ENCODE measurements at regions not wholly inside any gene's neighbourhood (a gene's known extent, or its start where the extent isn't known, plus 50 kb on each side); places are given as distances from the start of the nearest gene placed in this dataset.

DNA sequence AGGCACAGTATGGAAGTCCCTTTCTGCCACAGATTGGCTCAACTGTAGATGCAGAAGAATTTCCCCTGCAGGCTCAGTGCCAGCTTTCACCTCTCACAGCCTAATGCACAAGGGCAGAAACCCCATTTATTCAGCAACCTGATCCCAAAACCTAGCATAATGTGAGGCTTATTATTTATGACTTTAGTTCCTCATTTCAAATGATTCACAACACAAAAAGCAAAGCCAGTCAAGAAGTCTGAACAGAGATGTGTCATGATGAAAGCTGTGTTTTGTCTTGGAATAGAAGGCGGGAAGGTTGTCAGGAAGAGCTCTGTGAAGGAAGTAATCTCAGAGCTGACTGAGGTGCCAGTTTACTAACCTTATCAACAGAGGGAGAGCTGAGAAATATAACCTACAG is 369.7 kb downstream of the LRRC70 start:
- Mint-ChIP-seq H3K27me3 (ENCODE audit: low read depth) (no peaks in the 10 kb centered on the region), H3K4me1 (peaks cover 5% of the 10 kb centered on the region), H3K4me3 (no peak overlapping the region), H3K36me3 (no peaks in the 10 kb centered on the region), H3K9me3 (no peaks in the 10 kb centered on the region), H3K27ac (peak overlapping the region; percentile 3)
- no peak for DNase-seq (ENCODE audit: low spot score in 2 of 2, unreplicated experiment in 2 of 2)
- TF ChIP-seq, protein P1, sequence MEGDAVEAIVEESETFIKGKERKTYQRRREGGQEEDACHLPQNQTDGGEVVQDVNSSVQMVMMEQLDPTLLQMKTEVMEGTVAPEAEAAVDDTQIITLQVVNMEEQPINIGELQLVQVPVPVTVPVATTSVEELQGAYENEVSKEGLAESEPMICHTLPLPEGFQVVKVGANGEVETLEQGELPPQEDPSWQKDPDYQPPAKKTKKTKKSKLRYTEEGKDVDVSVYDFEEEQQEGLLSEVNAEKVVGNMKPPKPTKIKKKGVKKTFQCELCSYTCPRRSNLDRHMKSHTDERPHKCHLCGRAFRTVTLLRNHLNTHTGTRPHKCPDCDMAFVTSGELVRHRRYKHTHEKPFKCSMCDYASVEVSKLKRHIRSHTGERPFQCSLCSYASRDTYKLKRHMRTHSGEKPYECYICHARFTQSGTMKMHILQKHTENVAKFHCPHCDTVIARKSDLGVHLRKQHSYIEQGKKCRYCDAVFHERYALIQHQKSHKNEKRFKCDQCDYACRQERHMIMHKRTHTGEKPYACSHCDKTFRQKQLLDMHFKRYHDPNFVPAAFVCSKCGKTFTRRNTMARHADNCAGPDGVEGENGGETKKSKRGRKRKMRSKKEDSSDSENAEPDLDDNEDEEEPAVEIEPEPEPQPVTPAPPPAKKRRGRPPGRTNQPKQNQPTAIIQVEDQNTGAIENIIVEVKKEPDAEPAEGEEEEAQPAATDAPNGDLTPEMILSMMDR (IDR thresholded peaks at IDR 0.05; ENCODE audit: unreplicated experiment), result no peak

DNA sequence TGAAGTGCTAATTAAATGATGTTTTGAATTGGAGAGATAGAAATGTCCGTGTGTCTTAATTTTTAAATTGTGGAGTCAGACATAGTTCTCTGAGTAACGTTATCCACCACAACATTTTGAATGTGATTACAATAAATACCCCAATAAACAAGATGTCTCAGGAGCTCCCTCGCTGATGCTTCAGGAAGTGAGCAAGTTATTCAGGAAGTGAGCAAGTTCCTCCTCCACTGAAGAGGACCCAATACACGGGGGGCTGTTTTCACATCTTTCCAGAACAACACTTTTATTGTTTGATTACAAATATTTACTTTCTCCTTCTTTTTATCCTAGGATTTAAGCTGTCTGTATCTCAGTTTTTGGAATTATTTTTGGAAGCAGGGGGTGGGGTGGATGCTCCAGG is 363.8 kb downstream of the LRRC70 start:
- Mint-ChIP-seq H3K27me3 (ENCODE audit: low read depth) (no peaks in the 10 kb centered on the region), H3K9me3 (no peaks in the 10 kb centered on the region), H3K27ac (no peak overlapping the region), H3K4me3 (no peak overlapping the region), H3K4me1 (peaks cover 18% of the 10 kb centered on the region), H3K36me3 (no peaks in the 10 kb centered on the region)
- no peak for DNase-seq (ENCODE audit: low spot score in 2 of 2, unreplicated experiment in 2 of 2)
- TF ChIP-seq, protein P1 (IDR thresholded peaks at IDR 0.05; ENCODE audit: unreplicated experiment), result no peak

DNA sequence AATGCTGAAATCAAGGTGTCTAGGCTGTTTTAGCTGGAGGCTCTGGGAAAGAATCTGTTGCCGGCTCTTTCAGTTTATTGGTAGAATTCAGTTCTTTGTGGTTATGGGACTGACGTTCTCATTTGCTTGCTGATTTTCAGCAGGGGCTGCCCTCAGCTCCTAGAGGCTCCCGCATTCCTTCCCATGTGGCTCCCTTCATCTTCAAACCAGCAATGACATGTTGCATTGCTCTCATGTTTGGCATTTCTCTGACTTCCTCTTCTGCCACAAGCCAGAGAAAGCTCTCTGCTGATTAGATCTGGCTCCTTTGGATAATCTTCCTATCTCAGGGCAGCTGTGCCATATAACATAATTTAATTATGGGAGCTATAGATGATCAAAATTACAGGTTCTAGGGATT is 360.3 kb downstream of the LRRC70 start:
- Mint-ChIP-seq H3K4me3 (no peak overlapping the region), H3K27ac (peak overlapping the region; percentile 44), H3K4me1 (peaks cover 35% of the 10 kb centered on the region)

DNA sequence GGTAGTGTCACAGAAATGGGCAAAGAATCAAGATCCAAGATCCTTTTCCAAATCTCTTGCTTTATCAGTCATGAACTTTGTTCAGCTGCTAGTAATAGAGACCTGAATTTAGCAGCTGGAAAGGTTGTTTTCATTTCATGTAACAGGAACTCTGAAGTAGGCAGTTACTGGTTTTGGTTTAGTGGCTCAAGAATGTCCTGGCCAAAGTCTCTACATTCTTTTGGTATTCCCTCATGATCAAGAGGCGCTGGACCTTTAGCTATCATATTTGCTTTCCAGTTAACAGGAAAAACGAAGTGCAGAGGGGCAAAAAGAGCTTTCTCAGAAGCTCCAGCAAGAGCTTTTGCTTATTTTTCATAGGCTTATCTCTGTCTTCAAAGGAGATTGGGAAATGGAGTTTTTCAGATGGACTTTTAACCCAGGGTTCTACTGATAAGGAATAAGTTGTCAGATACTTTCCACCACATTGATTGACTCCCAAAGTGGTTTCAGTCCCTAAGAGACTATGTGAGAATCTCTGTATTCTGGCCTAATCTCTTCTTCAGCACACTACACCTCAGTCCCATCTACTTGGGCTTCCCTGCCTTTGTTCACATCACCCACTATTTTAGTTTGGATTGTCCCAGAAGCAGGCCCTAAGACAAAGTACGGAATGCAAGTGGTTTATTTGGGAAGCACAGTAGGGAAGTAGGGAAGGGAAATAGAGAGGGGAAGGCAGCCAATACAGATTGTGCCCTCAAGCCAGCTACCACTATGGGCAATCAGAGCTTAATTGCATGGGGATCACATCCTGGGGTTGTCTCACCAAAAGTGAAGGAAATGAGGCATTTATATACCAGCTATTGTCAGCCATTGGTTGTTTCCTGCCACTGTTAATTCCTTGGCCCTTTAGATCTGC is 359.3 kb downstream of the LRRC70 start:
- DNase-seq (ENCODE audit: low spot score in 2 of 2, unreplicated experiment in 2 of 2), result no peak
- peak overlapping the region; percentile 88 for H3K27ac Mint-ChIP-seq
- TF ChIP-seq, protein P1 (IDR thresholded peaks at IDR 0.05; ENCODE audit: unreplicated experiment), result no peak

More for the DNA sequence above, 360.3 kb downstream of the LRRC70 start:
- Mint-ChIP-seq H3K27me3 (ENCODE audit: low read depth) (no peaks in the 10 kb centered on the region), H3K36me3 (no peaks in the 10 kb centered on the region), H3K9me3 (no peaks in the 10 kb centered on the region)
- TF ChIP-seq, protein P1 (IDR thresholded peaks at IDR 0.05; ENCODE audit: unreplicated experiment), result no peak
- no peak for DNase-seq (ENCODE audit: low spot score in 2 of 2, unreplicated experiment in 2 of 2)

DNA sequence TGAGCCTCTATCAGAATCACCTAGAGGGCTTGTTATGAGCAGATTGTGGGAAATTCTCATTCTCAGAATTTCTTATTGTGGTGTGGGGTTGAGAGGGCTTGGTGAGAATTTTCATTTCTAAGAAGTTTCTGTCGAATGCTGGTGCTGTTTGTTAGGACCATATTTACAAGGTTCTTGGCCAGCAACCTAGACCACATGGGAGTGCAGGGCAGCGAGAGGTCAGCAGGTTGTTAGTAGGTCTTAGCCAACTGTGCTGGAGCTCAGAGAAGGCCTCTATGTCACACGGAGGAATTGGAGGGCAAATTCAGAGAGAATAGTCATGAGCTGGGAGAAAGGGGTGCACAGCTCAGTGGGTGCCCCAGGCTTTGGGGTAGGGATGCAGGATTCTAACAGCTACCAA is 357.0 kb downstream of the LRRC70 start:
- no peaks in the 10 kb centered on the region for H3K36me3 Mint-ChIP-seq
- DNase-seq (ENCODE audit: low spot score in 2 of 2, unreplicated experiment in 2 of 2), result no peak
- H3K9me3 Mint-ChIP-seq, result no peaks in the 10 kb centered on the region
- H3K4me3 Mint-ChIP-seq, result no peak overlapping the region
- H3K27me3 Mint-ChIP-seq (ENCODE audit: low read depth), result no peaks in the 10 kb centered on the region
- H3K27ac Mint-ChIP-seq, result no peak overlapping the region
- peaks cover 54% of the 10 kb centered on the region for H3K4me1 Mint-ChIP-seq
- TF ChIP-seq, protein P1 (IDR thresholded peaks at IDR 0.05; ENCODE audit: unreplicated experiment), result no peak

More for the DNA sequence above, 359.3 kb downstream of the LRRC70 start:
- no peaks in the 10 kb centered on the region for H3K36me3 Mint-ChIP-seq
- H3K27me3 Mint-ChIP-seq (ENCODE audit: low read depth), result no peaks in the 10 kb centered on the region
- no peak overlapping the region for H3K4me3 Mint-ChIP-seq
- peaks cover 41% of the 10 kb centered on the region for H3K4me1 Mint-ChIP-seq
- no peaks in the 10 kb centered on the region for H3K9me3 Mint-ChIP-seq
